GM18868 (cell line): ENCODE measurements at regions not wholly inside any gene's neighbourhood (a gene's known extent, or its start where the extent isn't known, plus 50 kb on each side); places are given as distances from the start of the nearest gene placed in this dataset.

ENCODE experiments used
- ATAC-seq: cut with Tn5 transposase; IDR thresholded peaks from one replicate; pipeline ENCODE4 v1.9.1; 2021; ENCODE audit warnings: mild to moderate bottlenecking, moderate library complexity; ENCODE audit not compliant: unreplicated experiment

GRCh38 chr2:95539290-95539689 is 52.5 kb upstream of the TRIM43 start:
- ATAC-seq: peak; percentile 18

- peak; percentile 77 for ATAC-seq
These were observed 52.0 kb upstream of the TRIM43 start for GRCh38 chr2:95539836-95540235.
